H9 (cell line): ENCODE measurements at regions not wholly inside any gene's neighbourhood (a gene's known extent, or its start where the extent isn't known, plus 50 kb on each side); places are given as distances from the start of the nearest gene placed in this dataset.

ENCODE experiments used
- DNase-seq: peaks from one replicate; pipeline ENCODE4 v3.0.0-alpha.2; 2017
- H2AFZ ChIP-seq: one replicate; pipeline ENCODE4 v1.6.1; 2013; ENCODE audit warnings: mild to moderate bottlenecking, low read length, control low read depth, moderate library complexity
- H2AK5ac ChIP-seq: 2 replicates; pipeline ENCODE4 v1.6.1; 2013; ENCODE audit warnings: low read length, control low read depth, mixed read lengths; ENCODE audit not compliant: insufficient read length
- H2BK120ac ChIP-seq: one replicate; pipeline ENCODE4 v1.6.1; 2013; ENCODE audit warnings: low read depth, mild to moderate bottlenecking, low read length, control low read depth, inconsistent platforms; ENCODE audit not compliant: poor library complexity, severe bottlenecking
- H2BK12ac ChIP-seq: 2 replicates; pipeline ENCODE4 v1.6.1; 2013; ENCODE audit warnings: low read length, control low read depth, mixed read lengths, low read depth; ENCODE audit not compliant: insufficient read length
- H2BK15ac ChIP-seq: 2 replicates; pipeline ENCODE4 v1.6.1; 2013; ENCODE audit warnings: low read depth, low read length, control low read depth
- H2BK20ac ChIP-seq: one replicate; pipeline ENCODE4 v1.6.1; 2013; ENCODE audit warnings: low read depth, mild to moderate bottlenecking, low read length, control low read depth, inconsistent platforms; ENCODE audit not compliant: poor library complexity, severe bottlenecking
- H2BK5ac ChIP-seq: 2 replicates; pipeline ENCODE4 v1.6.1; 2013; ENCODE audit warnings: low read length, control low read depth, mixed read lengths; ENCODE audit not compliant: insufficient read length
- H3K14ac ChIP-seq: 2 replicates; pipeline ENCODE4 v1.6.1; 2013; ENCODE audit warnings: low read length, control low read depth; ENCODE audit not compliant: insufficient read depth
- H3K18ac ChIP-seq: 2 replicates; pipeline ENCODE4 v1.6.1; 2013; ENCODE audit warnings: low read depth, mild to moderate bottlenecking, mixed read lengths, low read length, control low read depth; ENCODE audit not compliant: insufficient read length
- H3K23ac ChIP-seq: 2 replicates; pipeline ENCODE4 v1.6.1; 2013; ENCODE audit warnings: low read length, control low read depth, mixed read lengths, low read depth; ENCODE audit not compliant: insufficient read length
- H3K23me2 ChIP-seq: 2 replicates; pipeline ENCODE4 v1.6.1; 2013; ENCODE audit warnings: low read depth, mild to moderate bottlenecking, mixed read lengths, low read length, control low read depth; ENCODE audit not compliant: insufficient read length, poor library complexity, severe bottlenecking
- H3K27ac ChIP-seq: 2 replicates; pipeline ENCODE4 v1.5.1; 2013; ENCODE audit warnings: low read length, control low read depth, mixed read lengths, low read depth; ENCODE audit not compliant: insufficient read length
- H3K27me3 ChIP-seq: 2 replicates; pipeline ENCODE4 v1.6.1; 2013; ENCODE audit warnings: low read length, control low read depth, inconsistent platforms; ENCODE audit not compliant: insufficient read depth
- H3K4ac ChIP-seq: 2 replicates; pipeline ENCODE4 v1.6.1; 2013; ENCODE audit warnings: low read depth, mild to moderate bottlenecking, control low read depth, inconsistent platforms, low read length, moderate library complexity
- H3K4me1 ChIP-seq: 2 replicates; pipeline ENCODE4 v1.6.1; 2013; ENCODE audit warnings: low read length, control low read depth, inconsistent platforms; ENCODE audit not compliant: insufficient read depth
- H3K4me2 ChIP-seq: 2 replicates; pipeline ENCODE4 v1.6.1; 2013; ENCODE audit warnings: low read length, control low read depth, mixed read lengths; ENCODE audit not compliant: insufficient read length, insufficient read depth
- H3K56ac ChIP-seq: 2 replicates; pipeline ENCODE4 v1.6.1; 2013; ENCODE audit warnings: low read depth, mild to moderate bottlenecking, mixed read lengths, low read length, control low read depth; ENCODE audit not compliant: insufficient read length
- H3K79me1 ChIP-seq: 2 replicates; pipeline ENCODE4 v1.6.1; 2013; ENCODE audit warnings: low read depth, mild to moderate bottlenecking, moderate library complexity, low read length, control low read depth, inconsistent platforms; ENCODE audit not compliant: insufficient read depth, poor library complexity, severe bottlenecking
- H3K79me2 ChIP-seq: 2 replicates; pipeline ENCODE4 v1.6.1; 2013; ENCODE audit warnings: low read length, control low read depth, inconsistent platforms; ENCODE audit not compliant: insufficient read depth
- H3K9ac ChIP-seq: 2 replicates; pipeline ENCODE4 v1.6.1; 2013; ENCODE audit warnings: low read length, control low read depth, mixed read lengths; ENCODE audit not compliant: insufficient read length; ENCODE audit errors: extremely low read depth
- H3K9me3 ChIP-seq: one replicate; pipeline ENCODE4 v1.6.1; 2013; ENCODE audit warnings: low read depth, low read length, inconsistent platforms; ENCODE audit not compliant: control insufficient read depth
- H3T11ph ChIP-seq: one replicate; pipeline ENCODE4 v1.6.1; 2013; ENCODE audit warnings: mild to moderate bottlenecking, low read length, control low read depth, inconsistent platforms
- H4K20me1 ChIP-seq: one replicate; pipeline ENCODE4 v1.6.1; 2013; ENCODE audit not compliant: control insufficient read depth, insufficient read length, insufficient read depth
- H4K5ac ChIP-seq: 2 replicates; pipeline ENCODE4 v1.6.1; 2013; ENCODE audit warnings: low read depth, mild to moderate bottlenecking, mixed read lengths, low read length, control low read depth; ENCODE audit not compliant: insufficient read length
- H4K8ac ChIP-seq: replicated peaks from 2 replicates; pipeline ENCODE4 v1.6.1; 2013; ENCODE audit warnings: low read length, control low read depth, mixed read lengths, low read depth; ENCODE audit not compliant: insufficient read length
- H4K91ac ChIP-seq: 2 replicates; pipeline ENCODE4 v1.6.1; 2013; ENCODE audit warnings: low read depth, mild to moderate bottlenecking, moderate library complexity, mixed read lengths, low read length, control low read depth; ENCODE audit not compliant: insufficient read length
- H3K27ac Mint-ChIP-seq, 3 experiments: 2 replicates in 2 of 3; 3 replicates in 1 of 3; pipeline ENCODE4 v1.8.0; 2020 to 2021; ENCODE audit warnings: mixed read lengths in 3 of 3, mild to moderate bottlenecking in 1 of 3, moderate library complexity in 1 of 3
- H3K27me3 Mint-ChIP-seq: 2 replicates; pipeline ENCODE4 v1.8.0; 2021; ENCODE audit warnings: low read depth, mild to moderate bottlenecking, moderate library complexity, mixed read lengths
- H3K36me3 Mint-ChIP-seq, 3 experiments: 2 replicates in 2 of 3; 3 replicates in 1 of 3; pipeline ENCODE4 v1.8.0; 2020 to 2021; ENCODE audit warnings: low read depth in 3 of 3, mixed read lengths in 3 of 3; ENCODE audit not compliant: insufficient read depth in 1 of 3
- H3K4me1 Mint-ChIP-seq, 2 experiments: 2 replicates each; pipeline ENCODE4 v1.8.0; 2020; ENCODE audit warnings: mixed read lengths in 2 of 2
- H3K4me3 Mint-ChIP-seq, 2 experiments: 2 replicates in 1 of 2; 3 replicates in 1 of 2; pipeline ENCODE4 v1.8.0; 2020 to 2021; ENCODE audit warnings: mild to moderate bottlenecking in 2 of 2, mixed read lengths in 2 of 2, moderate library complexity in 1 of 2
- H3K9me3 Mint-ChIP-seq, 2 experiments: 2 replicates in 1 of 2; 3 replicates in 1 of 2; pipeline ENCODE4 v1.8.0; 2020; ENCODE audit warnings: mild to moderate bottlenecking in 2 of 2, mixed read lengths in 2 of 2, moderate library complexity in 1 of 2
- WGBS: extraction: QIAGEN DNeasy Blood & Tissue Kit; methylation state at CpG from one replicate; pipeline ENCODE4 v1.1.7; 2013; ENCODE audit warnings: missing lambda C conversion rate, low lambda C conversion rate, mixed read lengths; ENCODE audit not compliant: insufficient read length; ENCODE audit errors: extremely low coverage; 5-methylcytosine and 5-hydroxymethylcytosine counted together
- TF ChIP-seq, protein P1 (sequence below): fragments of 200-600 bp; sonication (generic); conservative IDR thresholded peaks from 3 replicates; pipeline ENCODE4 v1.8.0; 2021; ENCODE audit warnings: antibody characterized with exemption, mild to moderate bottlenecking

DNA sequence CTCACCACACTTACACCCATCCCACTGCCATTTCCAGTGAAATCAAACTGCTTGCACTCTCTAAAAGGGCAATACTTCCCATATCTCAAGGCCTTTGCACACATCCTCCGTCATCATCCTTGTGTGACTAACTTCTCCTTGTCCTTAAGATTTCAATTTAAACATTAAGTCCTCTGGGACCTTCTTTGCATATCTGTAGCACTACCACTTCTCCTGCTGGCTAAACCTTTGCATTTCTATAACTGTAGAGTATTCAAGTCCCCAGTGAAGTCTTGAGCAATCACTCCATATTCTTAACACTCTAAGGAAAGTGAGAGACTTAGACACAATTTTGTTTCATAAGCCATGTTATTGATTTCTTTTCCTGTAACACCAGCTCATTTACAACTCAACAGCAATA is 136.8 kb upstream of the EPHA4 start:
- H3K4me2 ChIP-seq: peak overlapping the region; percentile 23
- H4K20me1 ChIP-seq: no peaks in the 10 kb centered on the region
- no peaks in the 10 kb centered on the region for H3K79me1 ChIP-seq
- no peak overlapping the region for H3K23ac ChIP-seq
- Mint-ChIP-seq H3K9me3 (peaks cover 0 to 2% of the 10 kb centered on the region in 2 experiments; a peak in 2 of 5 replicates), H3K4me1 (peaks cover 69 to 78% of the 10 kb centered on the region in 2 experiments), H3K27ac (peak overlapping the region in 2 of 3 experiments; percentile 3 to 24; a peak in 5 of 7 replicates), H3K36me3 (peaks cover 0 to 4% (median 1%) of the 10 kb centered on the region in 3 experiments; a peak in 4 of 7 replicates), H3K27me3 (peaks cover 9% of the 10 kb centered on the region), H3K4me3 (peak overlapping the region; percentile 2 to 13; a peak in 2 of 5 replicates)
- no peak overlapping the region for H2BK20ac ChIP-seq
- no peak overlapping the region for H3K14ac ChIP-seq
- TF ChIP-seq, protein P1, sequence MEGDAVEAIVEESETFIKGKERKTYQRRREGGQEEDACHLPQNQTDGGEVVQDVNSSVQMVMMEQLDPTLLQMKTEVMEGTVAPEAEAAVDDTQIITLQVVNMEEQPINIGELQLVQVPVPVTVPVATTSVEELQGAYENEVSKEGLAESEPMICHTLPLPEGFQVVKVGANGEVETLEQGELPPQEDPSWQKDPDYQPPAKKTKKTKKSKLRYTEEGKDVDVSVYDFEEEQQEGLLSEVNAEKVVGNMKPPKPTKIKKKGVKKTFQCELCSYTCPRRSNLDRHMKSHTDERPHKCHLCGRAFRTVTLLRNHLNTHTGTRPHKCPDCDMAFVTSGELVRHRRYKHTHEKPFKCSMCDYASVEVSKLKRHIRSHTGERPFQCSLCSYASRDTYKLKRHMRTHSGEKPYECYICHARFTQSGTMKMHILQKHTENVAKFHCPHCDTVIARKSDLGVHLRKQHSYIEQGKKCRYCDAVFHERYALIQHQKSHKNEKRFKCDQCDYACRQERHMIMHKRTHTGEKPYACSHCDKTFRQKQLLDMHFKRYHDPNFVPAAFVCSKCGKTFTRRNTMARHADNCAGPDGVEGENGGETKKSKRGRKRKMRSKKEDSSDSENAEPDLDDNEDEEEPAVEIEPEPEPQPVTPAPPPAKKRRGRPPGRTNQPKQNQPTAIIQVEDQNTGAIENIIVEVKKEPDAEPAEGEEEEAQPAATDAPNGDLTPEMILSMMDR: no peak
- no peaks in the 10 kb centered on the region for H3K79me2 ChIP-seq
- H3K56ac ChIP-seq: no peak overlapping the region
- no peak overlapping the region for H3K27ac ChIP-seq
- DNase-seq: no peak
- no peak overlapping the region for H2BK12ac ChIP-seq
- no peak overlapping the region for H2AFZ ChIP-seq
- no CpG with 5 or more reads among the region's 1 CpG for WGBS
- no peak overlapping the region for H3K9ac ChIP-seq
- no peak overlapping the region for H2BK120ac ChIP-seq
- no peaks in the 10 kb centered on the region for H3K9me3 ChIP-seq
- H3T11ph ChIP-seq: no peak overlapping the region
- H4K91ac ChIP-seq: no peak overlapping the region
- no peak overlapping the region for H2AK5ac ChIP-seq
- H3K4ac ChIP-seq: no peak overlapping the region
- H3K4me1 ChIP-seq: peaks cover 28% of the 10 kb centered on the region
- H3K27me3 ChIP-seq: no peaks in the 10 kb centered on the region
- no peak overlapping the region for H3K18ac ChIP-seq
- no peak overlapping the region for H2BK5ac ChIP-seq
- H3K23me2 ChIP-seq: no peaks in the 10 kb centered on the region
- no peak overlapping the region for H2BK15ac ChIP-seq
- H4K8ac ChIP-seq: no peak overlapping the region
- no peak overlapping the region for H4K5ac ChIP-seq
